Endothelial cell of umbilical vein (primary cell): ENCODE measurements at regions not wholly inside any gene's neighbourhood (a gene's known extent, or its start where the extent isn't known, plus 50 kb on each side); places are given as distances from the start of the nearest gene placed in this dataset.

ENCODE experiments used
- BruUV-seq: library from RNA; stranded (reverse); fragments of 400-500 nt; replicated peaks from 2 replicates; lab custom pipeline; 2021; lab: Mats Ljungman, UMichigan
- CTCF ChIA-PET: fragments of 300-600, 350-600 bp; sonication (Branson Sonifier 250); formaldehyde crosslinking; loops from one replicate; lab custom pipeline; 2021; ENCODE audit warnings: antibody characterized with exemption, inconsistent platforms; lab: Charles Lee
- POLR2A ChIA-PET: fragments of 300-600, 350-600 bp; sonication (Branson Sonifier 250); formaldehyde crosslinking; loops from one replicate; lab custom pipeline; 2021; ENCODE audit warnings: antibody characterized with exemption, inconsistent platforms; lab: Charles Lee
- DNase-seq: peaks from one replicate; pipeline ENCODE4 v3.0.0-alpha.2; 2011; ENCODE audit warnings: low read depth, low spot score
- FAIRE-seq: peaks from 2 replicates; lab custom pipeline; 2011; peaks lifted over from hg19 to GRCh38; lab: Jason Lieb, UNC
- H2AFZ ChIP-seq: 2 replicates; pipeline ENCODE4 v1.6.0; 2012; ENCODE audit warnings: low read depth, low read length, control low read depth, inconsistent platforms
- H3K27ac ChIP-seq: 2 replicates; pipeline ENCODE4 v1.5.1; 2011; ENCODE audit warnings: low read depth, mild to moderate bottlenecking, control low read depth, low read length, moderate library complexity; ENCODE audit not compliant: insufficient read depth
- H3K27me3 ChIP-seq, 2 experiments: 2 replicates each; pipeline versions ENCODE4 v1.6.0 to v1.6.1; 2011; ENCODE audit warnings: low read length in 2 of 2, mixed read lengths in 1 of 2; ENCODE audit not compliant: control insufficient read depth in 2 of 2, insufficient read depth in 2 of 2
- H3K36me3 ChIP-seq, 2 experiments: 2 replicates in 1 of 2; 3 replicates in 1 of 2; pipeline ENCODE4 v1.5.1; 2011; ENCODE audit warnings: low read length in 2 of 2, mild to moderate bottlenecking in 1 of 2, moderate library complexity in 1 of 2; ENCODE audit not compliant: control insufficient read depth in 2 of 2, insufficient read depth in 2 of 2; ENCODE audit errors: extremely low read depth in 1 of 2
- H3K4me1 ChIP-seq: 3 replicates; pipeline ENCODE4 v1.5.1; 2011; ENCODE audit warnings: mild to moderate bottlenecking, low read length; ENCODE audit not compliant: control insufficient read depth, insufficient read depth; ENCODE audit errors: extremely low read depth
- H3K4me2 ChIP-seq: 2 replicates; pipeline ENCODE4 v1.6.1; 2011; ENCODE audit warnings: low read length, control low read depth, mixed read lengths; ENCODE audit not compliant: insufficient read depth
- H3K4me3 ChIP-seq, 3 experiments: fragments of 200-600 bp in 1 of 3; sonication (generic), shearing (Covaris generic) in 1 of 3; replicated peaks in 1 of 3; 2 replicates each; pipeline ENCODE4 v1.5.1; 2011 to 2016; ENCODE audit warnings: control low read depth in 3 of 3, low read length in 3 of 3, mild to moderate bottlenecking in 2 of 3, inconsistent platforms in 1 of 3, low read depth in 1 of 3, moderate library complexity in 1 of 3; ENCODE audit not compliant: insufficient read depth in 1 of 3
- H3K79me2 ChIP-seq: 2 replicates; pipeline ENCODE4 v1.6.0; 2012; ENCODE audit warnings: low read length, inconsistent platforms; ENCODE audit not compliant: control insufficient read depth, insufficient read depth
- H3K9ac ChIP-seq: replicated peaks from 2 replicates; pipeline ENCODE3; 2011; ENCODE audit warnings: low read length, control low read depth; ENCODE audit not compliant: insufficient read depth; ENCODE audit errors: extremely low read depth
- H3K9me1 ChIP-seq: replicated peaks from 3 replicates; pipeline ENCODE4 v1.6.0; 2011; ENCODE audit warnings: mild to moderate bottlenecking, low read length; ENCODE audit not compliant: control insufficient read depth, insufficient read depth; ENCODE audit errors: extremely low read depth
- H3K9me3 ChIP-seq: replicated peaks from 2 replicates; pipeline ENCODE4 v1.5.1; 2012; ENCODE audit warnings: low read length, inconsistent platforms; ENCODE audit not compliant: control insufficient read depth, insufficient read depth
- H4K20me1 ChIP-seq: replicated peaks from 2 replicates; pipeline ENCODE3; 2011; ENCODE audit warnings: mild to moderate bottlenecking, low read length; ENCODE audit not compliant: control insufficient read depth, insufficient read depth; ENCODE audit errors: extremely low read depth
- CTCF ChIP-seq, 2 donors: IDR thresholded peaks; 1 replicate in 1 of 2; 2 replicates in 1 of 2; pipeline ENCODE4 v1.5.1; 2011; ENCODE audit warnings: low read length in 2 of 2, mild to moderate bottlenecking in 2 of 2, moderate library complexity in 2 of 2, control low read depth in 1 of 2, inconsistent platforms in 1 of 2, low read depth in 1 of 2; ENCODE audit not compliant: insufficient read depth in 1 of 2; ENCODE audit errors: extremely low read depth in 1 of 2
- EZH2 ChIP-seq: IDR thresholded peaks from 2 replicates; pipeline ENCODE4 v1.6.1; 2012; ENCODE audit warnings: borderline replicate concordance, low read depth, mild to moderate bottlenecking, moderate library complexity, low read length, inconsistent platforms; ENCODE audit not compliant: severe bottlenecking
- FOS ChIP-seq: IDR thresholded peaks from 2 replicates; pipeline ENCODE4 v1.6.1; 2011; ENCODE audit warnings: mild to moderate bottlenecking, low read length, moderate library complexity, borderline replicate concordance; ENCODE audit not compliant: insufficient read depth
- GATA2 ChIP-seq: IDR thresholded peaks from 2 replicates; pipeline ENCODE4 v1.7.0; 2011; ENCODE audit warnings: low read depth, mild to moderate bottlenecking, moderate library complexity, mixed read lengths, low read length; ENCODE audit not compliant: insufficient read length, insufficient read depth
- JUN ChIP-seq: IDR thresholded peaks from 2 replicates; pipeline ENCODE4 v1.6.1; 2011; ENCODE audit warnings: borderline replicate concordance, low read depth; ENCODE audit not compliant: insufficient read length, insufficient read depth
- MAX ChIP-seq: IDR thresholded peaks from 2 replicates; pipeline ENCODE4 v1.6.1; 2011; ENCODE audit not compliant: insufficient read depth, insufficient read length
- MYC ChIP-seq: IDR thresholded peaks from one replicate; pipeline ENCODE4 v1.6.1; 2011; ENCODE audit warnings: mild to moderate bottlenecking, low read depth, low read length
- POLR2A ChIP-seq: IDR thresholded peaks from 2 replicates; pipeline ENCODE4 v1.6.1; 2012; ENCODE audit warnings: low read depth, mild to moderate bottlenecking, control low read depth, low read length
- POLR2AphosphoS5 ChIP-seq: IDR thresholded peaks from 2 replicates; pipeline ENCODE4 v1.6.1; 2012; ENCODE audit warnings: low read depth, mild to moderate bottlenecking, control low read depth, low read length, moderate library complexity; ENCODE audit not compliant: insufficient read depth
- dilution Hi-C: fragments of 300-500 bp; cut with MboI; formaldehyde crosslinking; loops from one replicate; pipeline ENCODE4 v1.15.0; 2019; ENCODE audit warnings: low sequenced_read_pairs; ENCODE audit not compliant: extremely low pct_ligation_motif_present
- intact Hi-C: fragments of 100-400 bp; cut with micrococcal nuclease; formaldehyde crosslinking; loops from one replicate; pipeline ENCODE4 v1.10.0; 2022

GRCh38 chr2:172374318-172375240 is 52.8 kb upstream of the ITGA6 start:
- ChIA-PET POLR2A (no interaction called here), CTCF (interaction anchor here (0.8 to 1.5 kb wide), 2 partner anchors 9 to 87 kb away, joined by 4 to 6 read pairs; no protein-coding TSS in a partner anchor)
- H3K9me1 ChIP-seq, result no peaks in the 10 kb centered on the region
- FAIRE-seq (no peak), DNase-seq (no peak)
- no peaks in the 10 kb centered on the region for H3K27me3 ChIP-seq
- BruUV-seq, result no TSS peak
- H3K36me3 ChIP-seq, result no peaks in the 10 kb centered on the region
- H3K9ac ChIP-seq, result no peak overlapping the region
- no peaks in the 10 kb centered on the region for H4K20me1 ChIP-seq
- TF ChIP-seq POLR2A (no peak), CTCF (IDR thresholded peaks at IDR 0.05; ENCODE audit: extremely low read depth in 1 of 2, insufficient read depth in 1 of 2, low read depth in 1 of 2, low read length in 2 of 2) (no peak), MAX (no peak), MYC (no peak), EZH2 (no peak), FOS (no peak), GATA2 (no peak), JUN (no peak), POLR2AphosphoS5 (no peak)
- no peak overlapping the region for H3K4me2 ChIP-seq
- no peaks in the 10 kb centered on the region for H3K79me2 ChIP-seq
- no peak overlapping the region for H3K4me3 ChIP-seq
- dilution Hi-C loops (no loop called here), intact Hi-C loops (loop anchor here (5.0 kb wide), 1 partner anchor 87 kb away; no protein-coding TSS in a partner anchor)
- no peaks in the 10 kb centered on the region for H3K9me3 ChIP-seq
- H3K27ac ChIP-seq, result no peak overlapping the region
- no peak overlapping the region for H2AFZ ChIP-seq
- peaks cover 7% of the 10 kb centered on the region for H3K4me1 ChIP-seq
